ENCODE measurements at regions not wholly inside any gene's neighbourhood (a gene's known extent, or its start where the extent isn't known, plus 50 kb on each side); places are given as distances from the start of the nearest gene placed in this dataset.

DNA sequence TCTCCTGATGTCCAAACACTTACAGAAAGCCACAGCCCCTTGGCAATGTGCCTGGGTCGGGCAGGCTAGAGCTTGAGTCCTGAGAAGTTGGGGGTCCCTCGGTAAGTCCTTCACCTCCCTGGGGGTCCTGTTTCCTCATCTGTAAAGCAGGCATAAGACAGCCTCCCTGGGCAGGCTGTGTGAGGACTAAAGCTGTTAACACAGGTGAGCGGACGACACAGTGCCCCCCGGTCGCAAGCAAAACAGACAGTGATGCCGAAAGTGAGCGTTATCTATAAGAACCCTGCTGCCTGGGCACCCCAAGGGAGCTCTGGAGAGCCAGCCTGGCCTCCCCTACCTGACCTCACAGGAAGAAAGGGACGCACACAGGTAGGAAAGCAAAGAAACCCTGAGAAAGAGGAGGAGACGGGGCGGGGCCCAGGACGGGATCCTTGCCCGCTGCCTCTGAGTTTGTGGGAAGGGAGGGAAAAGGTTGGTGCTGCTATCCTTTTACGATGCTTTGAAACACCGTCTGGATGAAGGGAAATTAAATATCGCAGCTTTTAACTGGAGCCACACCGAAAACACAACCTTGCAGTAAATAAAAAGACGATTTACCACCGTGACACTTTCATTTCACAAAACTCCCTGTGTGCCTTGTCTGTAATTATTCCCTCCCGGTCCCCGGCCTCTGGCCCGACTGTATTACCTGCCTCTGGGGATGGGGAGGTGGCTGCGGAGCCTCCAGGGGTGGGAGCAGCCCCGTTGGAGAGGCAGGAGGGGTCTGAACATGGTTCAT is 67.1 kb downstream of the ENGASE start:
- Histone ChIP-seq H3K9me2 (replicated peaks; ENCODE audit: insufficient read depth, low read length) (no peaks in the 10 kb centered on the region), H3K9ac (ENCODE audit: low read length) (no peak overlapping the region), H3K36me3 (ENCODE audit: low read length) (no peaks in the 10 kb centered on the region), H3K4me3 (ENCODE audit: insufficient read depth, low read length, poor library complexity, severe bottlenecking) (no peak overlapping the region), H3F3A (ENCODE audit: insufficient read depth) (no peaks in the 10 kb centered on the region), H3K9me3 (ENCODE audit: insufficient read depth, low read length) (no peaks in the 10 kb centered on the region), H4K20me1 (ENCODE audit: low read depth, low read length) (no peaks in the 10 kb centered on the region), H3K27ac (ENCODE audit: low read depth, low read length) (no peak overlapping the region), H3K4me2 (ENCODE audit: low read depth, low read length, poor library complexity, severe bottlenecking) (no peak overlapping the region), H3K79me2 (ENCODE audit: insufficient read depth, low read length) (no peaks in the 10 kb centered on the region), H3K27me3 (ENCODE audit: low read length) (no peaks in the 10 kb centered on the region), H2AFZ (ENCODE audit: low read depth, low read length, severe bottlenecking) (no peak overlapping the region)
- TF ChIP-seq, protein P1, sequence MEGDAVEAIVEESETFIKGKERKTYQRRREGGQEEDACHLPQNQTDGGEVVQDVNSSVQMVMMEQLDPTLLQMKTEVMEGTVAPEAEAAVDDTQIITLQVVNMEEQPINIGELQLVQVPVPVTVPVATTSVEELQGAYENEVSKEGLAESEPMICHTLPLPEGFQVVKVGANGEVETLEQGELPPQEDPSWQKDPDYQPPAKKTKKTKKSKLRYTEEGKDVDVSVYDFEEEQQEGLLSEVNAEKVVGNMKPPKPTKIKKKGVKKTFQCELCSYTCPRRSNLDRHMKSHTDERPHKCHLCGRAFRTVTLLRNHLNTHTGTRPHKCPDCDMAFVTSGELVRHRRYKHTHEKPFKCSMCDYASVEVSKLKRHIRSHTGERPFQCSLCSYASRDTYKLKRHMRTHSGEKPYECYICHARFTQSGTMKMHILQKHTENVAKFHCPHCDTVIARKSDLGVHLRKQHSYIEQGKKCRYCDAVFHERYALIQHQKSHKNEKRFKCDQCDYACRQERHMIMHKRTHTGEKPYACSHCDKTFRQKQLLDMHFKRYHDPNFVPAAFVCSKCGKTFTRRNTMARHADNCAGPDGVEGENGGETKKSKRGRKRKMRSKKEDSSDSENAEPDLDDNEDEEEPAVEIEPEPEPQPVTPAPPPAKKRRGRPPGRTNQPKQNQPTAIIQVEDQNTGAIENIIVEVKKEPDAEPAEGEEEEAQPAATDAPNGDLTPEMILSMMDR (IDR thresholded peaks at IDR 0.05; ENCODE audit: insufficient read depth, low read length, poor library complexity, severe bottlenecking) = no peak
- TF ChIP-seq EZH2phosphoT487 (conservative IDR thresholded peaks at IDR 0.05; ENCODE audit: low read length) = no peak

- H3K27ac ChIP-seq (ENCODE audit: low read depth, low read length) = no peak overlapping the region
- no peaks in the 10 kb centered on the region for H3K9me3 ChIP-seq (ENCODE audit: insufficient read depth, low read length)
- no peaks in the 10 kb centered on the region for H3K79me2 ChIP-seq (ENCODE audit: insufficient read depth, low read length)
- H3K9ac ChIP-seq (ENCODE audit: low read length) = no peak overlapping the region
- no peaks in the 10 kb centered on the region for H3K27me3 ChIP-seq (ENCODE audit: low read length)
- H3F3A ChIP-seq (ENCODE audit: insufficient read depth) = no peaks in the 10 kb centered on the region
- no peaks in the 10 kb centered on the region for H4K20me1 ChIP-seq (ENCODE audit: low read depth, low read length)
- no peak overlapping the region for H3K4me3 ChIP-seq (ENCODE audit: insufficient read depth, low read length, poor library complexity, severe bottlenecking)
- H3K36me3 ChIP-seq (ENCODE audit: low read length) = no peaks in the 10 kb centered on the region
- H3K9me2 ChIP-seq (replicated peaks; ENCODE audit: insufficient read depth, low read length) = no peaks in the 10 kb centered on the region
- H3K4me2 ChIP-seq (ENCODE audit: low read depth, low read length, poor library complexity, severe bottlenecking) = no peak overlapping the region
- TF ChIP-seq, protein P1 (IDR thresholded peaks at IDR 0.05; ENCODE audit: insufficient read depth, low read length, poor library complexity, severe bottlenecking) = no peak
- no peak for TF ChIP-seq EZH2phosphoT487 (conservative IDR thresholded peaks at IDR 0.05; ENCODE audit: low read length)
- no peak overlapping the region for H2AFZ ChIP-seq (ENCODE audit: low read depth, low read length, severe bottlenecking)
Observed at GRCh38 chr17:79138826-79139225, 64.2 kb downstream of the ENGASE start.

- Histone ChIP-seq H3K27me3 (ENCODE audit: low read length) (no peaks in the 10 kb centered on the region), H3K4me3 (ENCODE audit: insufficient read depth, low read length, poor library complexity, severe bottlenecking) (no peak overlapping the region), H3F3A (ENCODE audit: insufficient read depth) (no peaks in the 10 kb centered on the region), H3K4me2 (ENCODE audit: low read depth, low read length, poor library complexity, severe bottlenecking) (no peak overlapping the region), H4K20me1 (ENCODE audit: low read depth, low read length) (no peaks in the 10 kb centered on the region), H3K36me3 (ENCODE audit: low read length) (no peaks in the 10 kb centered on the region), H3K9me2 (replicated peaks; ENCODE audit: insufficient read depth, low read length) (no peaks in the 10 kb centered on the region), H3K27ac (ENCODE audit: low read depth, low read length) (no peak overlapping the region), H2AFZ (ENCODE audit: low read depth, low read length, severe bottlenecking) (no peak overlapping the region), H3K79me2 (ENCODE audit: insufficient read depth, low read length) (no peaks in the 10 kb centered on the region), H3K9ac (ENCODE audit: low read length) (no peak overlapping the region), H3K9me3 (ENCODE audit: insufficient read depth, low read length) (no peaks in the 10 kb centered on the region)
- TF ChIP-seq, protein P1 (IDR thresholded peaks at IDR 0.05; ENCODE audit: insufficient read depth, low read length, poor library complexity, severe bottlenecking) = no peak
- no peak for TF ChIP-seq EZH2phosphoT487 (conservative IDR thresholded peaks at IDR 0.05; ENCODE audit: low read length)
Observed at GRCh38 chr17:79137789-79138165, 63.2 kb downstream of the ENGASE start.

Data from SU-DHL-6 (cell line).